ENCODE measurements at regions not wholly inside any gene's neighbourhood (a gene's known extent, or its start where the extent isn't known, plus 50 kb on each side); places are given as distances from the start of the nearest gene placed in this dataset.
"Not testable (repeated sequence)": the region's sequence is repeated elsewhere in the genome, so short reads cannot be mapped to it uniquely, and the experiment has no call there.

DNA sequence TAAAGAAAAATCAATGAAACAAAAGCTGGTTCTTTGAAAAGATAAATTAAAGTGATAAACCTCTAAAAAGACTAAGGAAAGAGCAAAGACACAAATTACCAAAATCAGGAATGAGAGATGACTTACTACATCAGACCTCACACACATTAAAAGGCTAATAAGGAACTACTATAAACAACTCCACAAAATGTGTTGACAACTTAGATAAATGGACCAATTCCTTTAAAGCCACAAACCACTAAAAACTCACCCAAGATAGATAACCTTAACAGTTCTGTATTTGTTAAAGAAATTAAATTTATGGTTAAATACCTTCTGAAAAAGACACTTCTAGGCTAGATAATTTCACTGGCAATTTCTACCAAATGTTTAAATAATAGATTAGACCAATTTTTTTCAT, 170.4 kb downstream of the SMAD6 start:
- TF ChIP-seq, protein P1, sequence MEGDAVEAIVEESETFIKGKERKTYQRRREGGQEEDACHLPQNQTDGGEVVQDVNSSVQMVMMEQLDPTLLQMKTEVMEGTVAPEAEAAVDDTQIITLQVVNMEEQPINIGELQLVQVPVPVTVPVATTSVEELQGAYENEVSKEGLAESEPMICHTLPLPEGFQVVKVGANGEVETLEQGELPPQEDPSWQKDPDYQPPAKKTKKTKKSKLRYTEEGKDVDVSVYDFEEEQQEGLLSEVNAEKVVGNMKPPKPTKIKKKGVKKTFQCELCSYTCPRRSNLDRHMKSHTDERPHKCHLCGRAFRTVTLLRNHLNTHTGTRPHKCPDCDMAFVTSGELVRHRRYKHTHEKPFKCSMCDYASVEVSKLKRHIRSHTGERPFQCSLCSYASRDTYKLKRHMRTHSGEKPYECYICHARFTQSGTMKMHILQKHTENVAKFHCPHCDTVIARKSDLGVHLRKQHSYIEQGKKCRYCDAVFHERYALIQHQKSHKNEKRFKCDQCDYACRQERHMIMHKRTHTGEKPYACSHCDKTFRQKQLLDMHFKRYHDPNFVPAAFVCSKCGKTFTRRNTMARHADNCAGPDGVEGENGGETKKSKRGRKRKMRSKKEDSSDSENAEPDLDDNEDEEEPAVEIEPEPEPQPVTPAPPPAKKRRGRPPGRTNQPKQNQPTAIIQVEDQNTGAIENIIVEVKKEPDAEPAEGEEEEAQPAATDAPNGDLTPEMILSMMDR (IDR thresholded peaks at IDR 0.05), result no peak
- Histone ChIP-seq H3K27ac (no peak overlapping the region), H3K4me3 (no peak overlapping the region), H3K9me3 (no peaks in the 10 kb centered on the region), H3K36me3 (no peaks in the 10 kb centered on the region), H3K27me3 (no peaks in the 10 kb centered on the region), H3K4me1 (peaks cover 0 to 9% of the 10 kb centered on the region in 2 donors)
- no peak for DNase-seq (ENCODE audit: low spot score)

DNA sequence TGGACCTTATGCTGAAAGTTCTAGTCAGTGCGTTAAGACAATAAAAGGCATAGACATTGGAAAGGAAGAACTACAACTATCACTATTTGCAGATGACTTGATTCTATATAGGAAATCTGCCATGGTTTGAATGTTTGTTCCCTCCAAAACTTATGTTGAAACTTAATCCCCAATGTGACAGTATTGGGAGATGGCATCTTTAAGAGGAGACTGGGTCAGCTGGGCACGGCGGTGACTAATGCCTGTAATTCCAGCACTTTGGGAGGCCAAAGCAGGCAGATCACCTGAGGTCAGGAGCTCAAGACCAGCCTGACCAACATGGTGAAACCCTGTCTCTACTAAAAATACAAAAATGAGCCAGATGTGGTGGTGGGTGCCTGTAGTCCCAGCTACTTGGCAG, 171.3 kb downstream of the SMAD6 start:
- H3K27me3 ChIP-seq; H3K36me3 ChIP-seq; H3K27ac ChIP-seq; H3K4me3 ChIP-seq; H3K9me3 ChIP-seq; DNase-seq (ENCODE audit: low spot score): not testable (repeated sequence)
- H3K4me1 ChIP-seq, result peaks cover 0 to 18% of the 10 kb centered on the region in 2 donors

DNA sequence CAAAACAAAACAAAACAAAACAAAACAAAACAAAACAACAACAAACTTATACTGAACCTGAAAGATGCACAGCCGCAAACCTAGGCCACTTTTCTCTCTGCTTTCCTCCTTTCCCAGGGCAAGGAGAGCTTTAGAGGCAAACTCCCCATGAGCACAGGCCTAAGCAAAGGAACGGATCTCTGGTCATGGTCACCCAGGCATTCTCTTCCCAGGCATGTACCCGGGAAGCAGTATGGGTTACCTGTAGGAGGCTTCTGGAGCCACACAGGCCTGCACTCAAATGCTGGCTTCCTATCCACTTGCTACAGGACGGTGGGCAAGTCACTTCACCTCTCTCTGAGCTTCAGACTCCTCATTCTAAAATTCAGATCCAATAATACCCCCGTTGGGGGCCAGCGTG, 171.8 kb downstream of the SMAD6 start:
- Histone ChIP-seq H3K27ac (no peak overlapping the region), H3K9me3 (no peaks in the 10 kb centered on the region), H3K27me3 (no peaks in the 10 kb centered on the region), H3K4me1 (peaks cover 0 to 24% of the 10 kb centered on the region in 2 donors), H3K4me3 (no peak overlapping the region), H3K36me3 (no peaks in the 10 kb centered on the region)
- DNase-seq (ENCODE audit: low spot score), result no peak
- TF ChIP-seq, protein P1 (IDR thresholded peaks at IDR 0.05), result no peak

DNA sequence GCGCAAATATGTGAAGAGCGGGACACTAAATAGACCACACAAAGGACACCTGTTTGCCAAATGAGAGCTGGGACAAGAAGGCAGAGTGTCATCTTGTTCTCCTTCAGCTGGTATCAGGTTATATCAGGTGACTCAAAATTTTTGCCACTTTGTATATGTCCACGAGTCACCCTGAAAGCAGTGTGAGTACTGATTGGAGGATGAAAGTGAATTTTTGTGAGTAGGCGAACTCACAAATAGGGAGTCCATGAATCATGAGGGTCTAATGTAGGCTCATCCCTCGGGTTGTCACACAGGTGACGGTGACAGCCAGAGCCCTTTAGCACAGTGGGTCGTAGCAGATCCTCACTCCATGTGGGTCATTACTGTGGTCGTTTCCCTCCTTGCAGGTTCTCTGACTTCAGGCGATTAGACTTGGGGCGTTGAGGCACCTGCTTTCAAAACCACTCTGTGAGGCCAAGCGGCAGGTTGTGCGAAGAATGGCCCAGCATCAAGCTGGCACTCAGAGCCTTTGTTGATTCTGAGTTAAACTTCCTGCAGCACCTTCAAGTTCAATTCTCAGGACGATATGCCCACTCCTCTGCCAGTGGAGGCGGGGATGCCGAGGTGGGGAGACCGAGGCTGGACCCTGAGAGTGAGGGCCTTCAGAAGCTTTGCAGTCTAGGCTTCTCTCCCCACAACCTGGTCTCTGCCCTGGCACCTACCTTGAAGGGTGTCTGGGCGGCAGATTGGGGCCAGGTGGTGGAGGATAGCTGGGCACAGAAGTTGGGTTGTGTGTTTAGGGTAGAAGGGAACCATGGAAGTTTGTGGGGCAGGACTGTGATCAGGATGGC, 173.8 kb downstream of the SMAD6 start:
- no peaks in the 10 kb centered on the region for H3K36me3 ChIP-seq
- TF ChIP-seq, protein P1 (IDR thresholded peaks at IDR 0.05), result no peak
- no peaks in the 10 kb centered on the region for H3K27me3 ChIP-seq
- H3K9me3 ChIP-seq, result no peaks in the 10 kb centered on the region
- H3K27ac ChIP-seq, result no peak overlapping the region
- no peak for DNase-seq (ENCODE audit: low spot score)
- H3K4me1 ChIP-seq, result peaks cover 0 to 41% of the 10 kb centered on the region in 2 donors
- H3K4me3 ChIP-seq, result no peak overlapping the region

DNA sequence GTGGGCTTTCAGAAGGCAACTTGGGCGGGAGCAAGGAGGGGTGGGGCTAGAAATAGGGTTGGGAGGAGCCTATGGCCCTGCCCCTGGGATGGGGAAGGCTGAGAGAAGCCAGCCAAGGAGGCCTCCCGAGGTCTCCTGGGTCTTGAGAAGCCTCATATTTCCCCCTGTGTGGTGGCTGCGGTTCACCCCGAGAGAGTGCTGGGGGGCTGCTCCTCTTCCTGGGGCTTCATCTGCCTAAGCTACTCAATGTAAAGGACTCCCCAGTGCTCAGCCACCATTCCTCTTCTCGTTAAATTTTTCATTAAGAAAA, 174.3 kb downstream of the SMAD6 start:
- no peaks in the 10 kb centered on the region for H3K36me3 ChIP-seq
- no peaks in the 10 kb centered on the region for H3K27me3 ChIP-seq
- H3K4me1 ChIP-seq, result peaks cover 0 to 41% of the 10 kb centered on the region in 2 donors
- H3K27ac ChIP-seq, result no peak overlapping the region
- H3K9me3 ChIP-seq, result no peaks in the 10 kb centered on the region
- no peak overlapping the region for H3K4me3 ChIP-seq
- TF ChIP-seq, protein P1 (IDR thresholded peaks at IDR 0.05), result no peak
- no peak for DNase-seq (ENCODE audit: low spot score)

DNA sequence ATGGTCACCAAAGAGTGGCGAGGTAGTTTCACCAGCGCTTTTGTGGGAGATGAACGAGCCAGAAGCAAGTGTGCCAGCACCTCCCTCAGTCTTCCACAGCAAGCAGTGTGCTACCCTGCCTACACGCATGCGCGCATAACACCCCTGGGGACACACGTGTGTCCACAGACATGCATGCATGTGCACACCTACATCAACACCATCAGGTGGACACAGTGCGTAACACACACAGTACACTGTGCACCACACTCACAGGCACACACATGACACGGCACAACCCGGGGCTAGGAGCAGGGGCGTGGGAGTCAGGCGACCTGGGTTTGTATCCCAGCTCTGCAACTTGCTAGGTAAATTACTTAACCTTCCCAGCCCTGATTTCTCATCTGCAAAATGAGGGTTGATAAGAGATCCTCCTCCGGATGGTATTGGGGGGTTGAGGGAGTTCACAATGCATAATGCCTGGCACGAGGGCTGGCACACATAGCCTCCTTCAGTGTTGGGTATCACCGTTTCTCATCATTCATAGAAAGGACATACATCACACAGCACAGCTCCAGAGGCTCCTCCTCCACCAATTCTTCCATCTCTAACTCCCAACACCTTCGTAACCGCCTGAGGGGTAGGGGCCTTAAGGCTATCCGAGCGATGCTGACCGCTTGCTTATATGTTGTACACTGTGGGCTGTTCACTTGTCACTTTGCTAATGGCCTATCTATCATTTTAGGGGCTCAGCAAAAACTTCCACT, 174.9 kb downstream of the SMAD6 start:
- H3K27ac ChIP-seq, result peak overlapping the region in 1 of 2 donors; percentile 62
- no peak for DNase-seq (ENCODE audit: low spot score)
- H3K27me3 ChIP-seq, result no peaks in the 10 kb centered on the region
- TF ChIP-seq, protein P1 (IDR thresholded peaks at IDR 0.05), result no peak
- no peaks in the 10 kb centered on the region for H3K36me3 ChIP-seq
- no peaks in the 10 kb centered on the region for H3K9me3 ChIP-seq
- H3K4me1 ChIP-seq, result peaks cover 0 to 46% of the 10 kb centered on the region in 2 donors
- H3K4me3 ChIP-seq, result no peak overlapping the region
